IMR-90 (cell line): ENCODE measurements at regions not wholly inside any gene's neighbourhood (a gene's known extent, or its start where the extent isn't known, plus 50 kb on each side); places are given as distances from the start of the nearest gene placed in this dataset.

Experiments used
- ATAC-seq: fragments of 200-7000 bp; cut with Tn5 transposase; 2 replicates; pipeline ENCODE4 v1.9.1; 2020; ENCODE audit warnings: low read depth, mild to moderate bottlenecking, moderate library complexity
- BruUV-seq: library from RNA; stranded (reverse); fragments of 400-500 nt; replicated peaks from 2 replicates; lab custom pipeline; 2021; lab: Mats Ljungman, UMichigan
- CTCF ChIA-PET: fragments of 300-600 bp; formaldehyde crosslinking; extraction: SDS; loops from one replicate; lab custom pipeline; 2021; ENCODE audit warnings: antibody characterized with exemption; lab: Yijun Ruan, JAX
- POLR2A ChIA-PET: fragments of 300-600 bp; sonication (Branson Sonifier 250); formaldehyde crosslinking; loops from one replicate; lab custom pipeline; 2022; ENCODE audit warnings: antibody characterized with exemption; ENCODE audit not compliant: unreplicated experiment; lab: Charles Lee
- DNase-seq: peaks from one replicate; pipeline ENCODE4 v3.0.0; 2013
- H2AFZ ChIP-seq: replicated peaks from 2 replicates; pipeline ENCODE3; 2013; ENCODE audit warnings: low read length, mild to moderate bottlenecking; ENCODE audit not compliant: poor library complexity
- H2AK5ac ChIP-seq: 2 replicates; pipeline ENCODE4 v1.6.1; 2013; ENCODE audit warnings: low read depth, low read length, inconsistent platforms
- H2AK9ac ChIP-seq: replicated peaks from 2 replicates; pipeline ENCODE3; 2013; ENCODE audit warnings: mild to moderate bottlenecking, low read depth, low read length, moderate library complexity; ENCODE audit not compliant: poor library complexity
- H2BK120ac ChIP-seq: 2 replicates; pipeline ENCODE4 v1.6.1; 2013; ENCODE audit warnings: low read depth, low read length, inconsistent platforms
- H2BK15ac ChIP-seq: 3 replicates; pipeline ENCODE4 v1.6.1; 2013; ENCODE audit warnings: low read depth, low read length, inconsistent platforms
- H2BK20ac ChIP-seq: 2 replicates; pipeline ENCODE4 v1.6.1; 2013; ENCODE audit warnings: low read depth, mild to moderate bottlenecking, inconsistent platforms, low read length, moderate library complexity
- H2BK5ac ChIP-seq: 2 replicates; pipeline ENCODE4 v1.6.1; 2013; ENCODE audit warnings: mild to moderate bottlenecking, low read depth, low read length, inconsistent platforms; ENCODE audit not compliant: poor library complexity, severe bottlenecking
- H3K14ac ChIP-seq: replicated peaks from 2 replicates; pipeline ENCODE4 v1.6.1; 2013; ENCODE audit warnings: low read depth, low read length, inconsistent platforms
- H3K18ac ChIP-seq: 2 replicates; pipeline ENCODE4 v1.6.1; 2013; ENCODE audit warnings: low read depth, low read length, control low read depth
- H3K23ac ChIP-seq: 2 replicates; pipeline ENCODE4 v1.6.1; 2013; ENCODE audit warnings: low read depth, low read length, inconsistent platforms
- H3K27ac ChIP-seq: 2 replicates; pipeline ENCODE4 v1.5.1; 2013; ENCODE audit warnings: mild to moderate bottlenecking, control low read depth, low read length; ENCODE audit not compliant: insufficient read depth
- H3K27me3 ChIP-seq: 2 replicates; pipeline ENCODE4 v1.6.1; 2013; ENCODE audit warnings: low read length; ENCODE audit not compliant: control insufficient read depth, insufficient read depth
- H3K36me3 ChIP-seq: 2 replicates; pipeline ENCODE4 v1.6.1; 2013; ENCODE audit warnings: low read length, mixed read lengths; ENCODE audit not compliant: control insufficient read depth, insufficient read depth
- H3K4ac ChIP-seq: 2 replicates; pipeline ENCODE4 v1.6.1; 2013; ENCODE audit warnings: low read depth, low read length, inconsistent platforms
- H3K4me1 ChIP-seq: 2 replicates; pipeline ENCODE4 v1.6.1; 2013; ENCODE audit warnings: low read length, mixed read lengths; ENCODE audit not compliant: control insufficient read depth, insufficient read depth
- H3K4me2 ChIP-seq: 2 replicates; pipeline ENCODE4 v1.6.1; 2013; ENCODE audit warnings: low read depth, mild to moderate bottlenecking, control low read depth, low read length, moderate library complexity
- H3K4me3 ChIP-seq: 2 replicates; pipeline ENCODE4 v1.5.1; 2013; ENCODE audit warnings: low read depth, mild to moderate bottlenecking, control low read depth, low read length, moderate library complexity; ENCODE audit not compliant: insufficient read depth
- H3K56ac ChIP-seq: 2 replicates; pipeline ENCODE4 v1.6.1; 2013; ENCODE audit warnings: low read length, inconsistent platforms; ENCODE audit not compliant: insufficient read depth; ENCODE audit errors: extremely low read depth
- H3K79me1 ChIP-seq, 2 experiments: 2 replicates each; pipeline ENCODE4 v1.6.1; 2013; ENCODE audit warnings: low read length in 2 of 2, inconsistent platforms in 1 of 2, low read depth in 1 of 2
- H3K9ac ChIP-seq: 2 replicates; pipeline ENCODE4 v1.6.1; 2013; ENCODE audit warnings: low read depth, low read length, control low read depth
- H3K9me1 ChIP-seq: 2 replicates; pipeline ENCODE4 v1.6.1; 2013; ENCODE audit warnings: low read length, inconsistent platforms; ENCODE audit not compliant: insufficient read depth
- H3K9me3 ChIP-seq: 2 replicates; pipeline ENCODE4 v1.6.1; 2013; ENCODE audit warnings: low read length; ENCODE audit not compliant: control insufficient read depth, insufficient read depth
- H4K20me1 ChIP-seq: 2 replicates; pipeline ENCODE4 v1.6.1; 2013; ENCODE audit warnings: low read length, inconsistent platforms; ENCODE audit not compliant: insufficient read depth
- H4K5ac ChIP-seq: 2 replicates; pipeline ENCODE4 v1.6.1; 2013; ENCODE audit warnings: mild to moderate bottlenecking, low read depth, low read length, control low read depth
- H4K8ac ChIP-seq, 2 experiments: 2 replicates each; pipeline ENCODE4 v1.6.1; 2013; ENCODE audit warnings: low read depth in 2 of 2, low read length in 2 of 2, control low read depth in 1 of 2, inconsistent platforms in 1 of 2
- H4K91ac ChIP-seq: 2 replicates; pipeline ENCODE4 v1.6.1; 2013; ENCODE audit warnings: low read depth, low read length, inconsistent platforms; ENCODE audit not compliant: insufficient read depth
- POLR2A ChIP-seq: IDR thresholded peaks from 2 replicates; pipeline ENCODE4 v1.6.1; 2012; ENCODE audit warnings: mild to moderate bottlenecking, low read depth, low read length
- RAD21 ChIP-seq: IDR thresholded peaks from 2 replicates; pipeline ENCODE4 v1.6.1; 2012; ENCODE audit warnings: low read length, improper control_type of control experiment
- SMC3 ChIP-seq: fragments of 150-350 bp; IDR thresholded peaks from 2 replicates; pipeline ENCODE4 v1.6.1; 2016; ENCODE audit warnings: low read depth, mild to moderate bottlenecking, antibody characterized with exemption, low read length, moderate library complexity
- WGBS, 2 experiments: methylation state at CpG; one replicate each; pipeline versions ENCODE4 v1.1.5 to v1.1.7; 2013; ENCODE audit warnings: missing lambda C conversion rate in 2 of 2; ENCODE audit not compliant: insufficient read length in 1 of 2; ENCODE audit errors: extremely low coverage in 2 of 2; 5-methylcytosine and 5-hydroxymethylcytosine counted together
- dilution Hi-C: fragments of 300-500 bp; cut with HindIII; formaldehyde crosslinking; loops from one replicate; pipeline ENCODE4 v1.14.3; 2018; ENCODE audit warnings: low sequenced_read_pairs; ENCODE audit not compliant: unreplicated experiment
- in situ Hi-C: fragments of 300-500 bp; cut with MboI; formaldehyde crosslinking; loops from 3 replicates; pipeline ENCODE4 v1.14.3; 2019; ENCODE audit warnings: low sequenced_read_pairs, inconsistent platforms, mixed read lengths
- intact Hi-C: fragments of 100-400 bp; cut with micrococcal nuclease; formaldehyde crosslinking; loops from 2 replicates; pipeline ENCODE4 v1.10.0; 2022
- TF ChIP-seq, protein P1 (sequence below): conservative IDR thresholded peaks from 2 replicates; pipeline ENCODE4 v1.5.1; 2012; ENCODE audit warnings: mild to moderate bottlenecking, low read depth, low read length, improper control_type of control experiment

- Histone ChIP-seq H2AFZ (no peak overlapping the region), H4K8ac (no peak overlapping the region), H3K79me1 (no peaks in the 10 kb centered on the region), H3K23ac (no peak overlapping the region), H2BK20ac (no peak overlapping the region), H3K36me3 (no peaks in the 10 kb centered on the region), H3K9ac (no peak overlapping the region), H3K27me3 (no peaks in the 10 kb centered on the region), H3K4me2 (no peak overlapping the region), H3K9me1 (no peaks in the 10 kb centered on the region), H3K9me3 (no peaks in the 10 kb centered on the region), H2BK5ac (no peak overlapping the region), H3K18ac (no peak overlapping the region), H2AK9ac (no peak overlapping the region), H3K4me1 (no peaks in the 10 kb centered on the region), H3K14ac (no peak overlapping the region), H3K4ac (no peak overlapping the region), H4K91ac (no peak overlapping the region), H3K4me3 (no peak overlapping the region), H4K20me1 (no peaks in the 10 kb centered on the region), H2BK120ac (no peak overlapping the region), H3K27ac (no peak overlapping the region), H3K56ac (no peak overlapping the region), H2AK5ac (peak overlapping the region; percentile 44; the same call in 1 of the 2 replicates), H4K5ac (no peak overlapping the region), H2BK15ac (0 out of 3 replicates have a peak overlapping the region, but pooled peaks have one; percentile 52)
- in situ Hi-C loops: no loop called here
- dilution Hi-C loops: no loop called here
- DNase-seq (peak; percentile 41), ATAC-seq (peak; percentile 66)
- TF ChIP-seq, protein P1, sequence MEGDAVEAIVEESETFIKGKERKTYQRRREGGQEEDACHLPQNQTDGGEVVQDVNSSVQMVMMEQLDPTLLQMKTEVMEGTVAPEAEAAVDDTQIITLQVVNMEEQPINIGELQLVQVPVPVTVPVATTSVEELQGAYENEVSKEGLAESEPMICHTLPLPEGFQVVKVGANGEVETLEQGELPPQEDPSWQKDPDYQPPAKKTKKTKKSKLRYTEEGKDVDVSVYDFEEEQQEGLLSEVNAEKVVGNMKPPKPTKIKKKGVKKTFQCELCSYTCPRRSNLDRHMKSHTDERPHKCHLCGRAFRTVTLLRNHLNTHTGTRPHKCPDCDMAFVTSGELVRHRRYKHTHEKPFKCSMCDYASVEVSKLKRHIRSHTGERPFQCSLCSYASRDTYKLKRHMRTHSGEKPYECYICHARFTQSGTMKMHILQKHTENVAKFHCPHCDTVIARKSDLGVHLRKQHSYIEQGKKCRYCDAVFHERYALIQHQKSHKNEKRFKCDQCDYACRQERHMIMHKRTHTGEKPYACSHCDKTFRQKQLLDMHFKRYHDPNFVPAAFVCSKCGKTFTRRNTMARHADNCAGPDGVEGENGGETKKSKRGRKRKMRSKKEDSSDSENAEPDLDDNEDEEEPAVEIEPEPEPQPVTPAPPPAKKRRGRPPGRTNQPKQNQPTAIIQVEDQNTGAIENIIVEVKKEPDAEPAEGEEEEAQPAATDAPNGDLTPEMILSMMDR: peak; percentile 55
- TF ChIP-seq POLR2A (no peak), SMC3 (peak; percentile 45), RAD21 (peak; percentile 52)
- no TSS peak for BruUV-seq
- CTCF ChIA-PET: interaction anchor here (1.1 kb wide), 1 partner anchor 16 kb away, joined by 4 read pairs; no protein-coding TSS in a partner anchor
- intact Hi-C loops: no loop called here
- POLR2A ChIA-PET: no interaction called here
- WGBS, 2 experiments: no CpG with 5 or more reads among the region's 4 CpGs
Observed at GRCh38 chr5:110865400-110866094, 126.7 kb downstream of the SLC25A46 start.
